GM23248 (cell line): ENCODE measurements at regions not wholly inside any gene's neighbourhood (a gene's known extent, or its start where the extent isn't known, plus 50 kb on each side); places are given as distances from the start of the nearest gene placed in this dataset.

Experiments used
- DNase-seq: peaks from one replicate; pipeline ENCODE4 v3.0.0-alpha.2; 2015
- H2AFZ ChIP-seq: fragments of 200-600 bp; sonication (generic); 2 replicates; pipeline ENCODE4 v1.6.1; 2016; ENCODE audit warnings: antibody characterized with exemption
- H3F3A ChIP-seq: fragments of 200-600 bp; sonication (generic); 2 replicates; pipeline ENCODE4 v1.6.1; 2016; ENCODE audit warnings: mild to moderate bottlenecking, antibody characterized with exemption, mixed run types; ENCODE audit not compliant: insufficient read depth
- H3K27ac ChIP-seq: fragments of 200-600 bp; sonication (generic); 2 replicates; pipeline ENCODE4 v1.5.1; 2016; ENCODE audit warnings: mild to moderate bottlenecking
- H3K27me3 ChIP-seq: fragments of 200-600 bp; sonication (generic); replicated peaks from 2 replicates; pipeline ENCODE4 v1.6.1; 2016; ENCODE audit warnings: mild to moderate bottlenecking; ENCODE audit not compliant: insufficient read depth
- H3K36me3 ChIP-seq: fragments of 200-600 bp; sonication (generic); 2 replicates; pipeline ENCODE4 v1.6.1; 2016; ENCODE audit warnings: low read depth, mild to moderate bottlenecking
- H3K4me1 ChIP-seq: fragments of 200-600 bp; sonication (generic); 2 replicates; pipeline ENCODE4 v1.6.1; 2016; ENCODE audit warnings: mild to moderate bottlenecking; ENCODE audit not compliant: insufficient read depth
- H3K4me2 ChIP-seq: fragments of 200-600 bp; sonication (generic); one replicate; pipeline ENCODE4 v1.6.1; 2016; ENCODE audit warnings: mild to moderate bottlenecking; ENCODE audit not compliant: unreplicated experiment
- H3K4me3 ChIP-seq: fragments of 200-600 bp; sonication (generic); 2 replicates; pipeline ENCODE4 v1.5.1; 2016; ENCODE audit warnings: mild to moderate bottlenecking
- H3K79me2 ChIP-seq: fragments of 200-600 bp; sonication (generic); 2 replicates; pipeline ENCODE4 v1.6.1; 2016; ENCODE audit warnings: mild to moderate bottlenecking; ENCODE audit not compliant: insufficient read depth
- H3K9ac ChIP-seq: fragments of 200-600 bp; sonication (generic); 2 replicates; pipeline ENCODE4 v1.6.1; 2016; ENCODE audit warnings: mild to moderate bottlenecking
- H3K9me2 ChIP-seq: fragments of 200-600 bp; sonication (generic); 2 replicates; pipeline ENCODE4 v1.6.1; 2016; ENCODE audit warnings: mixed run types, mild to moderate bottlenecking, moderate library complexity; ENCODE audit not compliant: insufficient read depth
- H3K9me3 ChIP-seq: fragments of 200-600 bp; sonication (generic); one replicate; pipeline ENCODE4 v1.6.1; 2017; ENCODE audit warnings: low read depth
- H4K20me1 ChIP-seq: fragments of 200-600 bp; sonication (generic); 2 replicates; pipeline ENCODE4 v1.6.0; 2016; ENCODE audit not compliant: insufficient read depth
- EZH2 ChIP-seq: fragments of 200-600 bp; sonication (generic); IDR thresholded peaks from 2 replicates; pipeline ENCODE4 v1.6.1; 2018; ENCODE audit warnings: antibody characterized with exemption, mild to moderate bottlenecking; ENCODE audit not compliant: insufficient read depth, poor library complexity, severe bottlenecking
- EZH2phosphoT487 ChIP-seq: fragments of 200-600 bp; sonication (generic); IDR thresholded peaks from 2 replicates; pipeline ENCODE4 v1.6.1; 2018; ENCODE audit warnings: antibody characterized with exemption, moderate library complexity, mild to moderate bottlenecking, low read depth; ENCODE audit not compliant: insufficient read depth
- WGBS, 2 experiments: methylation state at CpG; one replicate each; pipeline ENCODE4 v1.1.6; 2015 to 2017; ENCODE audit warnings: low lambda C conversion rate in 2 of 2, low coverage in 1 of 2; ENCODE audit errors: missing lambda C conversion rate in 2 of 2; 5-methylcytosine and 5-hydroxymethylcytosine counted together
- in situ Hi-C: fragments of 300-500 bp; cut with MboI; formaldehyde crosslinking; loops from 2 replicates; pipeline ENCODE4 v1.15.0; 2020

- WGBS, 2 experiments: 95 to 100% methylated on average over 2 of the region's 2 CpGs
- Histone ChIP-seq H3K4me2 (no peak overlapping the region), H3K9me3 (no peaks in the 10 kb centered on the region), H3K4me1 (peaks cover 12% of the 10 kb centered on the region), H3K27me3 (no peaks in the 10 kb centered on the region), H3K79me2 (no peaks in the 10 kb centered on the region), H3K9ac (no peak overlapping the region), H3K27ac (no peak overlapping the region), H3K4me3 (no peak overlapping the region), H4K20me1 (no peaks in the 10 kb centered on the region), H3K36me3 (no peaks in the 10 kb centered on the region; the same call in 1 of the 2 replicates), H3K9me2 (no peaks in the 10 kb centered on the region), H3F3A (no peaks in the 10 kb centered on the region), H2AFZ (no peak overlapping the region)
- DNase-seq: no peak
- in situ Hi-C loops: no loop called here
- TF ChIP-seq EZH2phosphoT487: no peak
- no peak for TF ChIP-seq EZH2
Measured at GRCh38 chr4:20577702-20578101, 122.6 kb upstream of the PACRGL start.

- H3K36me3 ChIP-seq: no peaks in the 10 kb centered on the region
- in situ Hi-C loops: no loop called here
- no peaks in the 10 kb centered on the region for H4K20me1 ChIP-seq
- H3K4me3 ChIP-seq: no peak overlapping the region
- no peak for DNase-seq
- H3K9me3 ChIP-seq: no peaks in the 10 kb centered on the region
- H3K9ac ChIP-seq: no peak overlapping the region
- no peak overlapping the region for H2AFZ ChIP-seq
- H3K4me2 ChIP-seq: no peak overlapping the region
- H3K27ac ChIP-seq: no peak overlapping the region
- WGBS, 2 experiments: 93 to 95% methylated on average over 2 of the region's 2 CpGs
- H3F3A ChIP-seq: no peaks in the 10 kb centered on the region
- peaks cover 12% of the 10 kb centered on the region for H3K4me1 ChIP-seq
- TF ChIP-seq EZH2 (no peak), EZH2phosphoT487 (no peak)
- H3K79me2 ChIP-seq: no peaks in the 10 kb centered on the region
- no peaks in the 10 kb centered on the region for H3K27me3 ChIP-seq
- no peaks in the 10 kb centered on the region for H3K9me2 ChIP-seq
Measured at GRCh38 chr4:20580907-20581306, 119.4 kb upstream of the PACRGL start.

GRCh38 chr4:20589436-20589835 lies 110.8 kb upstream of the PACRGL start:
- WGBS, 2 experiments: 94 to 100% methylated on average over 1 of the region's 1 CpG
- Histone ChIP-seq H3K36me3 (peaks cover 13% of the 10 kb centered on the region; the same call in 1 of the 2 replicates), H3K4me1 (peaks cover 16% of the 10 kb centered on the region), H3K9ac (no peak overlapping the region), H3K4me3 (no peak overlapping the region), H3K9me2 (no peaks in the 10 kb centered on the region), H3K27me3 (no peaks in the 10 kb centered on the region), H4K20me1 (no peaks in the 10 kb centered on the region), H3K4me2 (no peak overlapping the region), H3K27ac (no peak overlapping the region), H3K79me2 (no peaks in the 10 kb centered on the region), H3F3A (no peaks in the 10 kb centered on the region; the same call in 1 of the 2 replicates), H3K9me3 (no peaks in the 10 kb centered on the region), H2AFZ (no peak overlapping the region)
- no peak for DNase-seq
- in situ Hi-C loops: no loop called here
- no peak for TF ChIP-seq EZH2phosphoT487
- no peak for TF ChIP-seq EZH2

- H2AFZ ChIP-seq: no peak overlapping the region
- no peaks in the 10 kb centered on the region for H4K20me1 ChIP-seq
- H3K9me3 ChIP-seq: no peaks in the 10 kb centered on the region
- no peak overlapping the region for H3K4me3 ChIP-seq
- no peak overlapping the region for H3K27ac ChIP-seq
- H3K36me3 ChIP-seq: peaks cover 13% of the 10 kb centered on the region; the same call in 1 of the 2 replicates
- H3F3A ChIP-seq: no peaks in the 10 kb centered on the region; the same call in 1 of the 2 replicates
- in situ Hi-C loops: no loop called here
- no peak overlapping the region for H3K9ac ChIP-seq
- H3K9me2 ChIP-seq: no peaks in the 10 kb centered on the region
- no peak for TF ChIP-seq EZH2phosphoT487
- no peak for TF ChIP-seq EZH2
- no peak overlapping the region for H3K4me2 ChIP-seq
- H3K27me3 ChIP-seq: no peaks in the 10 kb centered on the region
- H3K4me1 ChIP-seq: peaks cover 16% of the 10 kb centered on the region
- H3K79me2 ChIP-seq: no peaks in the 10 kb centered on the region
- 92 to 98% methylated on average over 2 of the region's 2 CpGs for WGBS, 2 experiments
- no peak for DNase-seq
Measured at GRCh38 chr4:20590849-20591248, 109.4 kb upstream of the PACRGL start.

GRCh38 chr4:20591571-20591970 lies 108.7 kb upstream of the PACRGL start:
- H3K4me3 ChIP-seq: no peak overlapping the region
- no peaks in the 10 kb centered on the region for H4K20me1 ChIP-seq
- in situ Hi-C loops: no loop called here
- H3K4me2 ChIP-seq: no peak overlapping the region
- DNase-seq: no peak
- H3K9ac ChIP-seq: no peak overlapping the region
- no peak overlapping the region for H3K27ac ChIP-seq
- no peaks in the 10 kb centered on the region for H3K9me2 ChIP-seq
- no peaks in the 10 kb centered on the region for H3K27me3 ChIP-seq
- peaks cover 16% of the 10 kb centered on the region for H3K4me1 ChIP-seq
- no peaks in the 10 kb centered on the region for H3K9me3 ChIP-seq
- WGBS, 2 experiments: 53% methylated on average over 2 of the region's 2 CpGs
- no peaks in the 10 kb centered on the region for H3K79me2 ChIP-seq
- H3K36me3 ChIP-seq: peaks cover 17% of the 10 kb centered on the region; the same call in 1 of the 2 replicates
- H3F3A ChIP-seq: no peaks in the 10 kb centered on the region; the same call in 1 of the 2 replicates
- no peak overlapping the region for H2AFZ ChIP-seq
- TF ChIP-seq EZH2: no peak
- TF ChIP-seq EZH2phosphoT487: no peak
